ENCODE measurements at regions not wholly inside any gene's neighbourhood (a gene's known extent, or its start where the extent isn't known, plus 50 kb on each side); places are given as distances from the start of the nearest gene placed in this dataset.
"Not testable (repeated sequence)": the region's sequence is repeated elsewhere in the genome, so short reads cannot be mapped to it uniquely, and the experiment has no call there.

DNA sequence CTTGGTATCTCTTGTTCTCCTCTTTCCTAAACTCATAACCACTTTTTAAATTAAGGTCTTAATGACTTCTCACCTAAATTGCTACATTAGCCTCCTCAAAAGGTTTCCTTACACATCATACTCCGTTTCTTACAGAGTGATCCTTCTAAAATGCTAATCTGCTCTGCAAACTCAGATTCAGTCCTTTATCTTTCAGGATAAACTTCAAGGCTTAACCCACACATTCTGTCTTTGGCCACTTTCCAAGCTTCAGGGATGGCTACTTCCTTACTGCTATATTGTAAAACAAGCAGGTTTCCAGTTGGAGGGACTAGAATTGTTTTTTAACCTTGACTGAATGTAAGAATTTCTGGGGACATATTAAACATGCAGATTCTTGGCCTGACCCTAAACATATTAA, 105.5 kb upstream of the CHD1 start:
- DNase-seq, result no peak

DNA sequence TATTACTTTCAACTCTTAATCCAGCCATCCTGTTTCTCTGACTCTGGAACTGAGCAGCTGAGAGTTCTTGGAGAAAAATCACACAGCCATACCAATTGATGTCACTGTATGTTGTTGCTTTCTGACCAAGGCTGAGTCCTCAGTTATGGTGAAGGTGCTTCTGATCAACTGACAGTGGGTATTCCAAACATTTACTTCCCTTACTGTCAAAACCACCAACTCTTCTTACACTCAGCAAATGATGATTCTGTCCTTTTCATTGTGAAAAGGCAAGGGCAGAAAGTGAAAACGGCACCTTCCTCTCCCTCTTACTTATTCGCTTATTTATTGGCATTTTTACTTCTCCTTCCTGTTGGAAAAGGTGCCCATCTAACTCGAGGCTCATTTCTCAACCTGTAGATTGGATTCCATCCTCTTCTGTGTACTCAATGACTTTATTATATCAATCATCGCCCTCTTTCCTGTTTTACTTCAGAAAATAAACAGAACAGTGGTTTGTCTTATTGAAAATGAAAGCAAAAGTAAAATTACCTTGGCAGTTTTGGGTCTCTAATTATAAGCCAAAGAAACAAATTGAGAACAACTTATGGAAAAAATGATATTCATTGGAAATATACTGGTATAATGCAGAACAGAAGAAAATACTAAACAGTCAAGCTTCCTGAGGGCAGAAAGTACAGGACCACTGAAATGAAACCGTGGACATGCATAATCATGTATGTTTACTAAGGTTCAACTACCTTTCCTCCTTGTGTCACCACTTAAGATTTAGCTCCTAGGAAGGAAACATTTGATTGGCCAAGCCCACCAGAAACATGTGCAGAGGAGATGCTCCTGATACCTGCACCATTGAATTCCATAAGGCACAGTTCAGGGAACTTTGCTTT, 104.5 kb upstream of the CHD1 start:
- no peak for DNase-seq

DNA sequence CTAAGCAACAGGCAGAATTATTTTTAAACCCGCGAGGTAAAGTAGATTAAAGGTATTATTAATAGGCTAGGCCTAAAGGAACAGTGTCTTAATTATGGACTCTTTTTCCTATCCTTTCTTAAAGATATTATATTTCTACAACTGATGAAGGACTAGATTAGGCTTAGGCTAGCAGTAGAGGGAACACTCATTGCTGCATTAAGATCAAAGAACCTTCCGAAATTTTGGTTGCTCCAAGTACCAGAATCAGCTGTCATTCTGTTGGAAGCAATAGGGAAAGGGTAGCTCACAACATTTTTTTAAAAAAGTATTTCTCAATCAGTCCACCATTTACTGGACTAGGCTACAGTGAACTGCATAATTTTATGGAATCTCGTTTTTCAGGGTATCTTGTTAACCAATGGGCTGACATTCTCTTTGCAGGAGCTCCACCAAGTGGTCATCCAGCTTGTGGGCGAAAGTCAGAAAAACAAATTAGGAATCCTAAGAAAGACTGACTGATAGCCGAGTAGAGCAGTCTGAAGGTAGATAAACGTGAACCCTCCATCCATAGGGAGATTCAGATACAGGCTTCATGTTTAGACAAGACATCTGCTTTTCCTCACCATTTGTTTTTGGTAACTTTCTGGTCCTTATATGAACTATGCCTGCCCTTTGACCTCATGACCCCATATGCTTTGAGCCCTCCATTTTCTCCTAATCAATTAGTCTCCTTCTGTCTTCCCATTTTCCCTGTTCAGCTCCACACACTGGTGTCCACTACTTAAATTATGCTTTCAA, 103.6 kb upstream of the CHD1 start:
- DNase-seq, result peak; percentile 26 to 64 (median 37)

DNA sequence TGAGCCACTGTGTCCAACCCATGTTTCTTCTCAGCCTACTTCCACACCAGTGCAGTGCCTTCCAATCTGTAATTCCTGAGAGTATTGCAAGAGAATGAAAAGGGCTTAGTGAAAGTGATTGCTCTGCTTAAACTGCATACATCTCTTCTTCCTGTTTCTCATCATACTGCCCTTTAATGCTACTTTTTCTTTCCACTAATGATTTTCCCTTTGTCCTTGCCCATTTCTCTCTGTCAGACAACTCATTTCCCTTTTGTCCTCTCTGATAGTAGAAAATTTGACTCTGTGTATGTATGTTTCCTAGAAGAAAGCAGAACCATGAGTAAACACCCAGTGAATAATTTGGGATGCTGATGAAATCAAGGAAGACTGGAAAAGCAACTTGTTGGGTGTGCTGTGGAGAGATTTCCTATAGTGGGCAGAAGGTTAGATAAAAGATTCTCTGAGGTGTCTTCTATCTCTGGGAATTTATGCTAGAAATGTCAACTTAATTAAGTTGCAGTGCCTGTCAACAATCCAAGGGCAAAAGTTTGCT, 102.2 kb upstream of the CHD1 start:
- no peak for DNase-seq

DNA sequence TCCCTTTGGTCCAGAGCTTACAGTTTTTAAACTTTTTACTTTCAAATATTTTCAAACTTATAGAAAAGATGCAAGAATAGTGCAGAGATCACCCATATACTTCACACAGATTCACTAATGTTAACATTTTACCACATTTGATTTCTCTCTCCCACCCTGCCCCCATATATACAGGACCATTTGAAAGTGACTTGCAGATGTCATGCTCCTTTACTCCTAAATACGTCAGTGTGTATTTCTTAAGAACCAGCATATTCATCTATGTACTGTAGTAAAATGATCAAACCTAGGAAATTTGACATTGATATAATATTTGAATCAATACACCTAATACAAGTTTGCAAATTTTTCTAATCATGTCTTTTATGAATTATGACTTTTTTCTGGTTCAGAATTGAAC, 100.4 kb upstream of the CHD1 start:
- no peak for DNase-seq

DNA sequence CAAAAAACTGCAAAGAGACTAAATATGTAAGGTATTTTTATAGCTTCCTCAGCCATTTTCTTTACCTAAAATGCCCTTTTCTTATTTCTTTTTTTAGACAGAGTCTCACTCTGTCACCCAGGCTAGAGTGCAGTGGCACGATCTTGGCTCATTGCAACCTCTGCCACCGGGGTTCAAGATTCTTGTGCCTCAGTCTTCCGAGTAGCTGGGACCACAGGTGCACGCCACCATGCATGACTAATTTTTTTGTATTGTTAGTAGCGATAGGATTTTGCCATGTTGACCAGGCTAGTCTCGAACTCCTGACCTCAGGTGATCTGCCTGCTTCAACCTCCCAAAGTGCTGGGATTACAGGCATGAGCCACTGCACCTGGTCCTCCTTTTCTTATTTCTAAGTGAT, 99.4 kb upstream of the CHD1 start:
- DNase-seq, result not testable (repeated sequence)

DNA sequence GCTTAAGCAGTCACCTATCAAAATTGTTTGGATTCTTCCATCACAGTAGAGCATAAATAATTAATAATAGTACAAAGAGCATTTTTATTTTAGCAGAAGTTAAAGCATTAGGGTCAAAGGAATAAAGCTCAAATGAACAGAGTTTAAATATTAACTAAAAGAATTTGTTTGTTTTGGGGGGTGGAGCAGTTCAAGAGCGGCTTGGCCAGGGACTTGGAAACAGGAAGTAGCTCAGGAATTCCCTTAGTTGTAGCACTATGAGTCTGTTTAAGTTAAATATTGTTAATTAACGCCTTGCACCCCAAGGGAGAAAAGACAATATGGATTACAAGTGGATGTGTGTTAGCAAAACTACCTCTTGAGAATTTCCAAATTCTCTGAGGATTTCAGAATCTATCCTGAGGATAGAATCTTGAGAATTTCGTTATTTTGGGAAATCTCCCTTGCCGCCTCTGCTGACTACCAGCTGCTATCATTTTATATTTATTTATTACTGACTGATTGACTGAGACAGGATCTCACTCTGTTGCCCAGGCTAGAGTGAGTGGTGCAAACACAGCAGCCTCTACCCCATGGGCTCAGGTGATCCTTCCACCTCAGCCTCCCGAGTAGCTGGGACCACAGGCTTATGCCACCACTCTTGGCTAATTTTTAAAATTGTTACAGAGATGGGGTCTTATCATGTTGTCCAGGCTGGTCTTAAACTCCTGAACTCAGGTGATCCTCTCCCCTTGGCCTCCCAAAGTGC, 96.7 kb upstream of the CHD1 start:
- DNase-seq, result no peak

DNA sequence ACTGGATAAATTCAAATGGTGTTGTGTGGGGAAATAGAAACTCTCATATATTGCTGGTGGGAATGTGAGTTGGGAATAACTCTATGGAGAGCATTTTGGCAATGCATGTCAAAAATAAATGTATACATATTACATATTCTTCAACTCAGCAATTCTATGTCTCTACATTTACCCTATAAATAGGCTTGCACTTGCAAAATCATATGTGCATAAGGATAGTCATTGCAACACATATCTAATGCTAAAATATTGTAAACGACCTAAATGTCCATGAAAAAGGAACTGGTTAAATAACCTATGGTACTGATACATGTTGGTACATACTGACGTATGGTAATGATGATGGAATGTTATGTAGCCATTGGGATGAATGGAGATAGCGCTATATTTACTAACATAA, 94.5 kb upstream of the CHD1 start:
- DNase-seq, result no peak

DNA sequence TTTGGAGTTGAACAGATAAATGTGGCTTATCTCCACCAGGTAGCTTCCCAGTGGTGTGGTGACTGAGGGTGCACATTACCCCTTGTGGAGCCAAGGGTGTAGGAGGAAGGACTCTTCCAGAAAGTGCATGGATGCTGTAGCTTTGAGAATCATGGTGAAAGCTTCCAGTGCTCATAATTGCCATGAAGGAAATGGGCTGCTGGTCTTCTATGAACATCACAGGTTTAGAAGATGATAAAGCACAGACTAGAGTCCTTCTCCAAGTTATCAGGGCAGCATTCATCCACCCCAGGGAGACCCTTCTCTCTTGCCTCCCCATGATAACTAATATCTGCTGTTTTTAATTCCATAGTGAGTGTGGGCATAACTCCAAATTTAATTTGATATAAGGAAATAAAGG, 93.4 kb upstream of the CHD1 start:
- DNase-seq, result no peak

DNA sequence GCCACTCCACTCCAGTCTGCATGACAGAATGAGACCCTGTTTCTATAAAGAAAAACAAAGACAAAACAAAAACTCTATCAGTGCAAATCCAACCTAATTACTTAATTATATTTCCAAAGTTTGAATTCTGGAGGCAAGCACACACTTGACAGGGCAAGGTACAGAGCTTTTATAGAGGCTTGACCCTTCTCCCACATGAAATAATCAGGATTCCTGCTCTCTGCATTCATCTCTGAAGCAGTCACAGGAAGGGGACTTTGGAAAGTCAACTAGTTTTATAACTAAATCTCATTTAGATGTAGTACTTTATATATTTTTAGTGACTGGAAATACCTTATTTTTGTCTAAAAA, 91.9 kb upstream of the CHD1 start:
- no peak for DNase-seq

DNA sequence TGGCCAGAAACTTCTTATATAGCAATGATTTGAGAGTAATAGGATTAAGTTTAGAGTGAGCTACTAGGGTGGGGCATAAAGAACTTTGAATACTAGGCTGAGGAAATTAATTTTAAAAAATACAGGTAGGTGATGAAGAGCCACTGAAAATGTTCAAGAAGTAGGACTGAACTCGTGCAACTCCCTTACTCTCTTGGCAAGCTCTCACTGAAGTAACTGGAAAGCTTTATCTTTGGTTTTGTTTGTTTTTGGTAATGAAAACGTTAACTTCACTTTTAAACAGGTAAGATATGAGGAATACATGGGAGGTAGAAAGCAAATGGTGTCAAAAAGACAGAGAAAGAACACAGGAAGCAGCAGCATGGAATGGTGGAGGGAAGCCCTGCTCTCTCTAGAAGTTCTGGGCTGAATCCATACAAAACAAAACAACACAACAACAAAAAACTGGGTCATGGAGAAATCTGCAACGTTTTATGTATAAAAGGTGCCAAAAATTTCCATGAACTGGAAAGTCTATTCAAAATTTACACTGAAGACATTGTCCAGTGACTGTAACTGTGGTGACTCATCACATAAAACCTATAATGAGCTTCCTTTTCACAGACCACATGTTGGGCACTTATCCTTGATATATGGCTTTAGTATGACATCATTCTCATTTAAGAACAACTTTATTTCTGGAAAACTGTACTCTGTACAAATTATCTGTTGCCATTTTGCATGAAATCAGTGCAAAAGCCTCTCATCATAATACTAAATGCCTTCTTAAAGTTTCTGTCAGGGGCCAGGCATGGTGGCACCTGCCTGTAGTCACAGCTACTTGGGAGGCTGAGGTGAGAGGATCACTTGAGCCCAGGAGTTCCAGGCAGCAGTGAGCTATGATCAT, 91.2 kb upstream of the CHD1 start:
- peak in 1 of 3 experiments; percentile 44 for DNase-seq

DNA sequence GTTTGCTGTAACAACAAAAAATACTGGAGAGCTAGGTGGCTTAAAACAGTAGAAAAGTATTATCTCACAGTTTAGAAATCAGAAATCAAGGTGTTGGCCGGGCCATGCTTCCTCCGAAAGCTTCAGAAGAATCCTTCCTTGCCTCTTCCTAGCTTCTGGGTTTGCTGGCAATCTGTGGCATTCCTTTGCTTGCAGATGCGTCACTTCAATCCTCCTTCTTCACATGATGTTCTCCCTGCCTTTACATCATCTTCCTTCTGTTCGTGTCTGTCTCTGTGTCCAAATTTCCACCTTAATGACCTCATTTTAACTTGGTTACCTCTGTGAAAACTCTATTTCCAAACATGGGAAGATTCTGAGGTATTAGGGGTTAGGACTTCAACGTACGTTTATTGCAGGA, 90.4 kb upstream of the CHD1 start:
- DNase-seq, result no peak

DNA sequence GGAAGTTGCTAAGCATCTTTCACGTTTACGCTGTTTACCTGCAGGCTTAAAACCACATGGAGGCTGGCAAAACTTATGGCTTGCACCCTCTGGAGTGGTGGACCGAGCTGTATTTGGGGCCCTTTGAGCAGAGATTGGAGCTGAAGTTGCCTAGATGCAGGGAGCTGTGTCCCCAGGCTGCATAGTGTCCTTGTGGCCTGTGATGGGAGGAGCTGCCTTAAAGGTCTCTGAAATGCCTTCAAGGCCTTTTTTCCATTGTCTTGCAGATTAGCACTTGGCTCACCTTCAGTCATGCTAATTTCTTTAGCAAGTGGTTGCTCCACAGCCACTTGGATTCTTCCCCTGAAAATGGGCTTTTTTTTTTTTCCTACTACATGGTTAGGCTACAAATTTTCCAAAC, 81.5 kb upstream of the CHD1 start:
- DNase-seq, result no peak

DNA sequence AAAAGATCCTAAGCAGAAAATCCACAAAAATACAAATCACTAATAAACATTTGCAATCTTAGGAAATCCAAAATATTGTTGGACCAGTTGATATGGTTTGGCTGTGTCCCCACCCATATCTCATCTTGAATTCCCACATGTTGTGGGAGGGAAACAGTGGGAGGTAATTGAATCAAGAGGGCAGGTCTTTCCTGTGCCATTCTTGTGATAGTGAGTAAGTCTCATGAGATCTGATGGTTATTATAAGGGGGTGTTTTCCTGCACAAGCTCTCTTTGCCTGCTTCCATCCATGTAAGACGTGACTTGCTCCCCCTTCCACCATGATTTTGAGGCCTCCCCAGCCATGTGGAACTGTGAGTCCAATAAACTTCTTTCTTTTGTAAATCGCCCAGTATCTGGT, 79.2 kb upstream of the CHD1 start:
- DNase-seq, result not testable (repeated sequence)

DNA sequence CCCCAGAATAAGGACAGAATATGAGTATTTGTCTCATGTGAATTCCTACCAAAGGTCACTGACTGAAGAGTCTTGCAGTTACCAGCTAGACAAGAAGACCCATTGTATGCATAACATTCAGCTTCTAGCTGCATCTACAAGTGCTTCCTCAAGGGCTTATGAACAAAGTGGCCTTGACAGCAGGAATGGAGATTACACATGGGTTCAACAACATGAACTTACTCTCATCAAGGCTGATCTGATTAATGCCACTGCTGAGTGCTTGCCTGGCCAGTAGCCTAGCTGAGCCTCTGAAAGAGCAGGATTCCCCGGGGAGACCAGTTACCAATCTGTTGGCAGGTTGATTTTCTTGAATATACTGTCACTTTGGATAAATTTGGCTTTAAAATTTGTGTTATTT, 76.7 kb upstream of the CHD1 start:
- no peak for DNase-seq

DNA sequence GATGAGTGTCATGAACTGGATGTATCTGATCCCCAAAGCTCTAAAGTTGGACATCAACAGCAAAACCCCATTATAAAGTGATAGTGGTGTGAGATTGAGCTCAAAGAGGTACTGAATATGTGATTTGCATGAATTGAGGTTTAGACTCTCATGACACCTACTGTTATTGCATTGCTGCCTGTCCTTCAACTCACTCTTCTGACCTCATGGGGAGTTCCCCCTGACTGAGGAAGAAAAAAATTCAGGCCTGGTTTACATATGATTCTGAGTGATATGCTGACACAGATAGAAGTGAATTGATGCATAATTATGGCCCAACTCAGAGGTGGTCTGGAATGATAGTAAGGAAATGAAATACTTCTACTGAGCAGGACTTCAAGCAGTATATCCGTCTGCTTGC, 76.2 kb upstream of the CHD1 start:
- no peak for DNase-seq

DNA sequence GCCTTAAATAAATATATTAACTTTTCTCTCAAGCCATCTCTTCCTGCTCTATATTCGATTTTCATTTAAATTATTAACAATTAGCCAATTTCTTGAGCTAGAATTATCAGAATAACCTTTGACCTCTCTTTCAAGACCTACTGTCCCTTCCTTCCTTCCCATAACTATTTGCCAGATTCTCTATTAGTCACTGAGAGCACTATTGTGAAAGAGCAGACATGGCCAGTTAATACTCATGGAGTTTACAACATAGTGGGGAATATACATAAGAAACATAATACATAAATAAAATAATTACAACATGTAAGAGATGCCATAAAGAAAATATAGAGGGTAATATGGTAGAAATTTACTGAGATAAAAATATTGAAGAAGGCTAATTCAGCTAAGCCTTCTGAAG, 72.1 kb upstream of the CHD1 start:
- DNase-seq, result no peak

DNA sequence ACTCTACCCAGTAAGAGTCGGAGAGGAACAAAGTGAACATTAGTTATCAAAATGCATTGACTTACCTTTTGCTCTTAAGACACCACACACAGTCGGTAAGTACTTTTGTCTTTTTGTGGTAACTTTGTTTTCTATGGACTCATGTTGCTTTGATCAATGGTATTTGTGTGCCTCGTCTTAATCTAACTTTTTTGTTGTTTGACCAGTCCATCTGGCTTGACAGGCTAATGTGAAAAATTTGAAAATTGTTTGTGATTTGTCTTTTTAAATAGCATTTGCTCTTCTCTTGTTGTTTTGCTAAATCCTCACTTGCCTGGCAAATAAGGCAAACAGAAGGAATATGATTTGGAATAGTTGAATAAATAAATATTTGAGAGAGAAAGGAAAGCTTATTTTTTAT, 71.4 kb upstream of the CHD1 start:
- DNase-seq, result no peak

DNA sequence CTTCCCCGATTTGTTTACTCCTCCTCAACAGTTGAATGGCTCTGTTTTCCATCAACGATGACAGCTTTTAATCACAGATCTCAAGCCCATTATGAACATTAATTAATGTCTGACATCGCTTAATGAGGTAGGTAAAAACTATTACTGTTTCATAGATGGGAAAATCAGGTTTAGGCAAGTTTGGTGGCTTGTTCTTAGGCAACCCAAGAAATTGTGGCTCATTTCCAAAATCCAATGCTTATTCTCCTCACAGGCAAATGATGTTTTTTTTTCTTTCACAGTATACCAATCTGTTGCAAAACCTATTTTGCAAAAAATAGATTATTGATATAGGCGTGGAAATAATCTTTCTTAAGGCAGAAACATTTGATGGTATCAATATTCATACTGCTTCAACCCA, 70.8 kb upstream of the CHD1 start:
- DNase-seq, result no peak

DNA sequence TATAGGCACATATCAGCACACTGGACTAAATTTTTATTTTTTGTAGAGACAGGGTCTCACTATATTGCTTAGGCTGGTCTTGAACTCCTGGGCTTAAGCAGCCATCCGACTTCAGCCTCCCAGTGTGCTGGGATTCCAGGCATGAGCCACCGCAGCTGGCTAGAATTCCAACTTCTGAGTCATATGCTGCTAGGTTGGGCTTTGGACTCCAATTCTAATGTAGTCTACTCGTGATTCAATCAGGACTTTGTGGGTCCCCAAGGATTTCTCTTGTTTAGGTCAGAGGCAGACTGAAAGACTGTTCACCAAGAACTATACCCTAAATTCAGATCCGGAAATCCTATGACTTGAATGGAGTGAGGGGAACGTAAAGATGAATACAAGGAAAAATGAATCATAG, 68.2 kb upstream of the CHD1 start:
- DNase-seq, result no peak

DNA sequence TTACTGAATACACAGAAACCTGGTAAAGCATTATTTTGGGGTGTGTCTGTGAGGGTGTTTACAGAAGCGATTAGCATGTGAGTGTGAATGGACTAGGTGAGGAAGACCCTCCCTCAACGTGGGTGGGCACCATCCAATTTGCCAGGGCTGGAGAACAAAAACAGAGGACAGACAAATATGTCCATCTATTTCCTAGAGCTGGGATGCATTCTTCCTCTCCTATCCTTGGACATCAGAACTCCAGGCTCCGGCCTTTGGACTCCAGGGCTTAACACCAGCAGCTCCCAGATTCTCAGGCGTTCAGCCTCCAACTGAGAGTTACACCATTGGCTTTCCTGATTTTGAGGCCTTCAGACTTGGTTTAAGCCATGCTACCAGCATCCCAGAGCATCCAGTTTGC, 65.8 kb upstream of the CHD1 start:
- no peak for DNase-seq

DNA sequence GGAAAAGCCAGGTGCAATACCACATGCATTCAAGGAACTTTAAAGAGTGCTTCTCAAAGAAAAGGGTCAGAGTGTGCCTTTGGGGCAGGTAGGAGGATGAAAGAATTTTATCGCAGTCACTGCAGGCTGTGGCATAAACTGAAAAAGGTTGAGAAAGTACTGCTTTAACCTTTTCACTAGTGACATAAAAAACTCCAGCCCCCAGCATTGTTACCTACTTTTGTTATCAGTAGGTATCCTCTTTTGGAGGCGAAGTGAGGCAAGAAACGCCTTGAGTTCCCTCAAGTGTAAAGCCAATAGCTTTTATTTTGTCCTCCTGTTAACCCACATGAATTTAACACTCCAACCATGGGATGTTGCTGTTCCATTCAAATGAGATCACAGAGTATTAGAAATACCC, 64.7 kb upstream of the CHD1 start:
- no peak for DNase-seq

DNA sequence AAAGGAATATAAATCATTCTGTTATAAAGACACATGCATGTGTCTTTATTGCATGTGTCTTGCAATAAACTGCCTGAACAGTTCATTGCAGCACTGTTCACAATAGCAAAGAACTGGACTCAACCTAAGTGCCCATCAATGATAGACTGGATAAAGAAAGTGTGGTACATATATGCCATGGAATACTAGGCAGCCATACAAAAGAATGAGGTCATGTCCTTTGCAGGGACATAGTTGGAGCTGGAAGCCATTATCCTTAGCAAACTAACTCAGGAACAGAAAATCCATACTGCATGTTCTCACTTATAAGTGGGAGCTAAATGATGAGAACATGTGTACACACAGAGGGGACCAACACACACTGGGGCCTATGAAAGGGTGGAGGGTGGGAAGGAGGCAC, 63.7 kb upstream of the CHD1 start:
- no peak for DNase-seq
